HepG2 (cell line): ENCODE measurements at regions not wholly inside any gene's neighbourhood (a gene's known extent, or its start where the extent isn't known, plus 50 kb on each side); places are given as distances from the start of the nearest gene placed in this dataset.

Experiments used
- BHLHE40 ChIP-seq: IDR thresholded peaks from 2 replicates; pipeline ENCODE4 v1.6.1; 2011; ENCODE audit warnings: low read length, improper control_type of control experiment
- DPF2 ChIP-seq: sonication (generic); formaldehyde crosslinking; IDR thresholded peaks from 2 replicates; pipeline ENCODE4 v1.4.0; 2020; ENCODE audit warnings: mild to moderate bottlenecking, low read depth, missing genetic modification reagents, borderline replicate concordance
- FOSL2 ChIP-seq: sonication (generic); formaldehyde crosslinking; IDR thresholded peaks from 2 replicates; pipeline ENCODE4 v1.4.0; 2020; ENCODE audit warnings: missing genetic modification reagents
- FOXP1 ChIP-seq, 2 experiments: fragments of 450-650 bp in 1 of 2; IDR thresholded peaks; 2 replicates each; pipeline ENCODE4 v1.6.1; 2017 to 2018; ENCODE audit warnings: antibody characterized with exemption in 1 of 2
- JUND ChIP-seq: sonication (generic); formaldehyde crosslinking; IDR thresholded peaks from 2 replicates; pipeline ENCODE4 v1.8.0; 2022; ENCODE audit warnings: mild to moderate bottlenecking, missing genetic modification reagents
- PBX3 ChIP-seq: sonication (generic); formaldehyde crosslinking; IDR thresholded peaks from 2 replicates; pipeline ENCODE4 v1.8.1; 2023; ENCODE audit warnings: missing genetic modification reagents, inconsistent platforms, borderline replicate concordance
- TEAD2 ChIP-seq: sonication (generic); formaldehyde crosslinking; IDR thresholded peaks from 2 replicates; pipeline ENCODE4 v1.9.0; 2021; ENCODE audit warnings: missing genetic modification reagents
- ZNF329 ChIP-seq: sonication (generic); formaldehyde crosslinking; IDR thresholded peaks from 2 replicates; pipeline ENCODE4 v1.9.0; 2021; ENCODE audit warnings: low read depth, mild to moderate bottlenecking, missing genetic modification reagents

GRCh38 chr2:239724851-239725550, 300.1 kb downstream of the NDUFA10 start:
- TF ChIP-seq PBX3 (CRISPR knock-in tag) (no peak), JUND (CRISPR knock-in tag) (no peak), FOSL2 (CRISPR knock-in tag) (no peak), TEAD2 (CRISPR knock-in tag) (no peak), DPF2 (CRISPR knock-in tag) (no peak), BHLHE40 (no peak), FOXP1 (IDR thresholded peaks at IDR 0.05) (no peak), FOXP1 (CRISPR knock-in tag; IDR thresholded peaks at IDR 0.05) (no peak), ZNF329 (CRISPR knock-in tag) (no peak)
